ENCODE measurements at regions not wholly inside any gene's neighbourhood (a gene's known extent, or its start where the extent isn't known, plus 50 kb on each side); places are given as distances from the start of the nearest gene placed in this dataset.
"Not testable (repeated sequence)": the region's sequence is repeated elsewhere in the genome, so short reads cannot be mapped to it uniquely, and the experiment has no call there.

DNA sequence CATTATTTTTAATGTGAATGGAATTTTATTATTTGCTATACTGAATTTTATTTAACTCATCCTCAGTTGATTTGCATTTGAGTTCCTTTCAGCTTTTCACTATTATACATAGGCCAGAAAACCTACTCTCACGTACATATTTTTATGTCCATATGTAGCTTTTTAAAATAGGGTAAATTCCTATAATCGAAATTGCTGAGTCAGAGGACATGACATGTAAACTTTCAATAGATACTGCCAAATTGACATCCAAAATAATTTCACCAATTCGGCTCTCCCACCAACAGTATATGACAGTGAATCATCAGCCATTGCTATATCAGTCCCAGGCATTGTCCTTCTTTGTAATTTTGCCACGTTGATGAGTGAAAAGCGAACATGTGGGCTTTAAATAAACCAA lies 222.5 kb downstream of the SQOR start:
- peaks cover 4 to 33% (median 10%) of the 10 kb centered on the region in 5 donors for H3K27me3 Mint-ChIP-seq
- DNase-seq (no peak), ATAC-seq (no peak)
- no peaks in the 10 kb centered on the region for H3K4me1 Mint-ChIP-seq
- no peak overlapping the region for H3K4me3 Mint-ChIP-seq
- no peak overlapping the region for H3K27ac Mint-ChIP-seq
- no peaks in the 10 kb centered on the region for H3K36me3 Mint-ChIP-seq
- POLR2A ChIA-PET = no interaction called here
- H3K9me3 Mint-ChIP-seq = peaks cover 0 to 4% (median 0%) of the 10 kb centered on the region in 9 donors

- no peaks in the 10 kb centered on the region for H3K36me3 Mint-ChIP-seq
- no peaks in the 10 kb centered on the region for H3K4me1 Mint-ChIP-seq
- H3K9me3 Mint-ChIP-seq = peaks cover 0 to 3% (median 0%) of the 10 kb centered on the region in 9 donors
- DNase-seq (no peak), ATAC-seq (no peak)
- POLR2A ChIA-PET = no interaction called here
- H3K4me3 Mint-ChIP-seq = no peak overlapping the region
- no peak overlapping the region for H3K27ac Mint-ChIP-seq
- peaks cover 5 to 35% (median 9%) of the 10 kb centered on the region in 5 donors for H3K27me3 Mint-ChIP-seq
Measured at GRCh38 chr15:45858491-45858890, 223.7 kb downstream of the SQOR start.

GRCh38 chr15:45862034-45862433 lies 227.2 kb downstream of the SQOR start:
- DNase-seq = no peak

GRCh38 chr15:45863881-45864580 lies 229.2 kb downstream of the SQOR start:
- Mint-ChIP-seq H3K4me1 (peaks cover 0 to 2% (median 0%) of the 10 kb centered on the region in 4 donors), H3K9me3 (peaks cover 0 to 3% (median 0%) of the 10 kb centered on the region in 9 donors), H3K27me3 (peaks cover 2 to 35% (median 9%) of the 10 kb centered on the region in 5 donors), H3K4me3 (no peak overlapping the region), H3K36me3 (no peaks in the 10 kb centered on the region), H3K27ac (no peak overlapping the region)
- POLR2A ChIA-PET = no interaction called here
- ATAC-seq (no peak), DNase-seq (no peak)

More at GRCh38 chr15:45862034-45862433, 227.2 kb downstream of the SQOR start:
- H3K9me3 Mint-ChIP-seq = peaks cover 0 to 3% (median 0%) of the 10 kb centered on the region in 9 donors
- POLR2A ChIA-PET = no interaction called here
- H3K36me3 Mint-ChIP-seq = no peaks in the 10 kb centered on the region
- no peak overlapping the region for H3K4me3 Mint-ChIP-seq
- peaks cover 2 to 35% (median 9%) of the 10 kb centered on the region in 5 donors for H3K27me3 Mint-ChIP-seq
- H3K27ac Mint-ChIP-seq = no peak overlapping the region
- H3K4me1 Mint-ChIP-seq = peaks cover 0 to 2% (median 0%) of the 10 kb centered on the region in 4 donors
- no peak for ATAC-seq

- ATAC-seq = no peak
- H3K36me3 Mint-ChIP-seq = peaks cover 0 to 2% (median 0%) of the 10 kb centered on the region in 3 donors
- H3K4me3 Mint-ChIP-seq = no peak overlapping the region
Measured at GRCh38 chr15:45866616-45867015, 231.8 kb downstream of the SQOR start.

DNA sequence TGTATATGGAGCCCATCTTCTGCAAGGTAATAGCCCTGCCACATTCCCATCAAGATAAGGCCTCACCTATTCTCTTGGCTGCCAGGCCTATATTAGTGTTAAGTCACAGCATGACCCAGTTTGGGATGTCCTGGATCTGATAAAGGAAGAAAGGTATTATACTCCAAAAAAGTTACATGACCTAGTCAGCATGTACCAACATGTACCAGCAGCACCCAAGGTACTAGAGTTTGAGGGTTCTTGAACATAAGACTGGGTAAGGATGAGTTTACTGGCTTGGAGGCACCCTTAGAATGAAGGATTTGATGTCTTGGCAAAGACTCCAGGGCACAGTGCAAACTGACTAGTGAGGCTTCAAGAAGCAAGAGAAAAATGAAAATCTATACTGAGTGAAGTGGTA lies 232.5 kb downstream of the SQOR start:
- DNase-seq (no peak), ATAC-seq (no peak)
- Mint-ChIP-seq H3K36me3 (peaks cover 0 to 7% (median 0%) of the 10 kb centered on the region in 3 donors), H3K27me3 (peaks cover 4 to 30% (median 8%) of the 10 kb centered on the region in 5 donors), H3K27ac (no peak overlapping the region), H3K9me3 (peaks cover 0 to 15% (median 5%) of the 10 kb centered on the region in 9 donors), H3K4me1 (peaks cover 0 to 2% (median 0%) of the 10 kb centered on the region in 4 donors), H3K4me3 (no peak overlapping the region)
- POLR2A ChIA-PET = no interaction called here

More at GRCh38 chr15:45866616-45867015, 231.8 kb downstream of the SQOR start:
- no peak overlapping the region for H3K27ac Mint-ChIP-seq
- no peak for DNase-seq
- H3K9me3 Mint-ChIP-seq = peaks cover 0 to 8% (median 0%) of the 10 kb centered on the region in 9 donors
- H3K4me1 Mint-ChIP-seq = peaks cover 0 to 2% (median 0%) of the 10 kb centered on the region in 4 donors
- POLR2A ChIA-PET = no interaction called here
- H3K27me3 Mint-ChIP-seq = peaks cover 4 to 28% (median 7%) of the 10 kb centered on the region in 5 donors

DNA sequence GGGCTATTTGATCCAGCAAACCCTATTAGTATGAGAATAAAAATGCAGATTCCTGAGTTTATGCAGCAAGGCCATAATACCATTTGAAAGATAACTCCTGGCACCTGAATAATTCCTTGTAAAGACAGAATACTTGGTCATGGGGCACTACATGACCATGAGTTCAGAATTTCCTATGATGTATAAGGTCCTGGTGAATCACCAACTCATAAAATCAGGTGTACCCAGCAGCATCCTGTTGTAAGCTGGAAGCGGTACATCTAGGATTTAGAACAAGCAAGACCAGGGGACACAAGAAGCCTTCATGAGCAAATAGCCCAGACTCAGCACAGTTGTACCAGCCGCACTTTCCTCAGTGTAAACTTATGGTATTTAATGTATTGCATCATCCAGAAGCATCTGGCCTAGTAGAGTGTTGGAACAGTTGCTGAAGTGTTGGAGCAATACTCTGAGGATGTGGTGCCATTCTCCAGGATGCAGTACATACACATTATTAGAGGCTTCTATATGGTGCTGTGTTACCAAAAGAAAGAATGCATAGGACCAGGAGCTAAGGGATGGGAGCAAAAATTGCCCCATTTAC lies 233.4 kb downstream of the SQOR start:
- Mint-ChIP-seq H3K4me3 (no peak overlapping the region), H3K9me3 (peaks cover 5 to 23% (median 7%) of the 10 kb centered on the region in 9 donors), H3K36me3 (peaks cover 0 to 7% (median 0%) of the 10 kb centered on the region in 3 donors), H3K27ac (no peak overlapping the region), H3K4me1 (peaks cover 0 to 2% (median 0%) of the 10 kb centered on the region in 4 donors), H3K27me3 (peaks cover 4 to 29% (median 10%) of the 10 kb centered on the region in 5 donors)
- POLR2A ChIA-PET = no interaction called here
- ATAC-seq (no peak), DNase-seq (no peak)

- no peak for ATAC-seq
- H3K36me3 Mint-ChIP-seq = peaks cover 0 to 10% (median 0%) of the 10 kb centered on the region in 3 donors
Measured at GRCh38 chr15:45869034-45869668, 234.3 kb downstream of the SQOR start.

DNA sequence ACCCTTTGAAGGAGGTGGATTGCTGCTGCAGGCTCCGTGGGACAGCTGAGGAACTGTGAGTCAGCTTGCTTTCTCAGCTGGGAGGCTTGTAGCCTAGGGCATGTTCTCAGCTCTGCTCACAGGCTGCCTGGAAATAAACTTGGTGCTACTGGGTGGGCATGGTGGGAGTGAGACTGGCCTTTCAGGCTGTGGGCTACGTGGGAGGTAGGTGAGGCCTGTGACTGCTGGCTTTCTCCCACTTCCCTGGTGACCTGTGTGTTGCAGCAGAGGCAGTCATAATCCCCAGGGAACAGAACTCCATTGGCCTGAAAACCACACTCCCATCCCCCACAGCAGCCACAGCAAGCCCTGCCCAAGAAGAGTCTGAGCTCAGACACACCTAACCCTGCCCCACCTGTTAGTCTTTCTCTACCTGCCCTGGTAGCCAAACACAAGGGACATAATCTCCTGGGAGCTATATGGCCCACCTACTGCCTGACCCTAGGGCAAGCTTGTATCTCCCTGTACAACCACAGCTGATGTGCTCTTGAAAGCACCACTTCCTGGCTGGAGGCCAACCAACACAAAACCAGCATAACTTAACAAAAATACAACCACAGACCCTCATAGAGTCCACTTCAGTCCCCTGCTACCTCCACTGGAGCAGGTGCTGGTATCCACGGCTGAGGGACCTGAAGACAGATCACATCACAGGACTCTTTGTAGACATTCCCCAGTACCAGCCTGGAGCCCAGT lies 236.5 kb downstream of the SQOR start:
- no peaks in the 10 kb centered on the region for H3K4me1 Mint-ChIP-seq
- H3K4me3 Mint-ChIP-seq = no peak overlapping the region
- H3K9me3 Mint-ChIP-seq = peaks cover 7 to 38% (median 14%) of the 10 kb centered on the region in 9 donors
- no peak overlapping the region for H3K27ac Mint-ChIP-seq
- H3K36me3 Mint-ChIP-seq = peaks cover 0 to 13% (median 0%) of the 10 kb centered on the region in 3 donors
- POLR2A ChIA-PET = no interaction called here
- no peak for ATAC-seq
- DNase-seq = no peak
- peaks cover 3 to 33% (median 11%) of the 10 kb centered on the region in 5 donors for H3K27me3 Mint-ChIP-seq

More at GRCh38 chr15:45869034-45869668, 234.3 kb downstream of the SQOR start:
- H3K9me3 Mint-ChIP-seq = peaks cover 6 to 26% (median 8%) of the 10 kb centered on the region in 9 donors
- DNase-seq = no peak
- no peak overlapping the region for H3K4me3 Mint-ChIP-seq
- H3K4me1 Mint-ChIP-seq = peaks cover 0 to 2% (median 0%) of the 10 kb centered on the region in 4 donors
- H3K27ac Mint-ChIP-seq = no peak overlapping the region
- POLR2A ChIA-PET = no interaction called here
- H3K27me3 Mint-ChIP-seq = peaks cover 2 to 35% (median 10%) of the 10 kb centered on the region in 5 donors

DNA sequence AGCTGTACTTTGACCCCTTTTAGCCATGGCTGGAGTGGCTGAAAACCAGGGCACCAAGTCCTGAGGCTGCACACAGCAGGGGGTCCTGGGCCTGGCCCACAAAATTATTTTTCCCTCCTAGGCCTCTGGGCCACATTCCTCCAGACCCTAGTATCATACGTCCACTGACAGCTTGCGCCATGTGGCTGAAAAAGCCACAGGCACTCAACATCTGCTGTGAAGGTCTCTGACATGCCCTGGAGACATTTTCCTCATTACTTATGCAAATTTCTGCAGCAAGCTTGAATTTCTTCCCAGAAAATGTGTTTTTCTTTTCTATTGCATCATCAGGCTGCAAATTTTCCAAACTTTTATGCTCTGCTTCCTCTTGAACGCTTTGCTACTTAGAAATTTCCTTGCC lies 239.0 kb downstream of the SQOR start:
- no peak for ATAC-seq
- peaks cover 0 to 13% (median 0%) of the 10 kb centered on the region in 3 donors for H3K36me3 Mint-ChIP-seq

DNA sequence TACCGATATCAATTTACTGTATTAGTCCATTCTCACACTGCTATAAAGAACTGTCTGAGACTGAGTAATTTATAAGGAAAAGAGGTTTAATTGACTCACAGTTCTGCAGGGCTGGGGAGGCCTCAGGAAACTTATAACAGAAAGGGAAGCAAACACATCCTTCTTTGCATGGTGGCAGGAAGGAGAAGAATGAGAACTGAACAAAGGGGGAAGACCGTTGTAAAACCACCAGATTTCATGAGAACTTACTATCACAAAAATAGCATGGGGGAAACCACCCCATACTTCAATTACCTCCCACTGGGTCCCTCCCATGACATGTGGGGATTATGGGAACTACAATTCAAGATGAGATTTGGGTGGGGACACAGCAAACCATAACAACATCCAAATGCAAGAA lies 239.7 kb downstream of the SQOR start:
- H3K36me3 Mint-ChIP-seq = peaks cover 0 to 13% (median 0%) of the 10 kb centered on the region in 3 donors

More for the DNA sequence above, 239.0 kb downstream of the SQOR start:
- POLR2A ChIA-PET = no interaction called here
- Mint-ChIP-seq H3K4me1 (no peaks in the 10 kb centered on the region), H3K27ac (no peak overlapping the region), H3K9me3 (peaks cover 7 to 48% (median 20%) of the 10 kb centered on the region in 9 donors), H3K27me3 (peaks cover 3 to 36% (median 11%) of the 10 kb centered on the region in 5 donors), H3K4me3 (no peak overlapping the region)
- DNase-seq = no peak

DNA sequence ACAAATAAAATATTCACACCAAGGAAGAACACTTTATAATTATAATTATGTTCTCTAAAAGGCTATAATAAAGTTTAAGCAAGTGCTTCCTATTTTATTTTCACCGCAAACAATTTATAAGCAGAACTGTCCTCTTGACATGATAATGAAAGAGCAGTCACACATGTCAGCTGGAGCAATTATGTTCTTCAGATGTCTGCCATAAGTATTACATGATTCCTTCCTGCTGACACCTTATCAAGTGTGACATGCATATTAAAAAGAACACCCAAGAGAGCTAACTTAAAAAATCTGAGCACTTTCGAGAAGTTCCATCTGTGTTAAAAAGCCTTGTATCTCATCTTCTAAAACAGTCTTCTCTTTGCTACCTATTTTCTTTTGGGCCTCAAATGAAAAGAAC lies 249.5 kb downstream of the SQOR start:
- Mint-ChIP-seq H3K4me1 (no peaks in the 10 kb centered on the region), H3K27me3 (peaks cover 0 to 6% (median 0%) of the 10 kb centered on the region in 5 donors), H3K36me3 (peaks cover 0 to 3% (median 0%) of the 10 kb centered on the region in 3 donors), H3K4me3 (no peak overlapping the region), H3K9me3 (peaks cover 0 to 18% (median 2%) of the 10 kb centered on the region in 9 donors), H3K27ac (no peak overlapping the region)
- ATAC-seq (no peak), DNase-seq (no peak)
- POLR2A ChIA-PET = no interaction called here

More for the DNA sequence above, 239.7 kb downstream of the SQOR start:
- H3K4me3 Mint-ChIP-seq, POLR2A ChIA-PET, ATAC-seq, DNase-seq, H3K4me1 Mint-ChIP-seq, H3K27ac Mint-ChIP-seq: not testable (repeated sequence)
- H3K27me3 Mint-ChIP-seq = peaks cover 3 to 36% (median 11%) of the 10 kb centered on the region in 5 donors
- H3K9me3 Mint-ChIP-seq = peaks cover 7 to 50% (median 20%) of the 10 kb centered on the region in 9 donors

All from naive thymus-derived CD8-positive, alpha-beta T cell (primary cell).